RWPE2 (cell line): ENCODE measurements at regions not wholly inside any gene's neighbourhood (a gene's known extent, or its start where the extent isn't known, plus 50 kb on each side); places are given as distances from the start of the nearest gene placed in this dataset.
"Not testable (repeated sequence)": the region's sequence is repeated elsewhere in the genome, so short reads cannot be mapped to it uniquely, and the experiment has no call there.

ENCODE experiments used
- ATAC-seq: fragments of 200-7000 bp; cut with Tn5 transposase; 3 replicates; pipeline ENCODE4 v1.9.1; 2021; ENCODE audit warnings: low read depth
- DNase-seq: peaks from one replicate; pipeline ENCODE4 v3.0.0-alpha.2; 2020; ENCODE audit warnings: low spot score
- H3K27ac ChIP-seq: fragments of 450-650 bp; 2 replicates; pipeline ENCODE4 v1.5.1; 2017; ENCODE audit warnings: mild to moderate bottlenecking; ENCODE audit not compliant: poor library complexity, severe bottlenecking
- H3K27me3 ChIP-seq: fragments of 250-450 bp; sonication (Bioruptor Pico); 2 replicates; pipeline ENCODE4 v1.5.1; 2021; ENCODE audit warnings: mild to moderate bottlenecking, moderate library complexity; ENCODE audit not compliant: insufficient read depth, poor library complexity, severe bottlenecking
- H3K36me3 ChIP-seq: fragments of 250-450 bp; sonication (Bioruptor Pico); 2 replicates; pipeline ENCODE4 v1.5.1; 2020; ENCODE audit warnings: low read depth, mild to moderate bottlenecking, moderate library complexity
- H3K4me1 ChIP-seq: fragments of 250-450 bp; sonication (Bioruptor Pico); 2 replicates; pipeline ENCODE4 v1.5.1; 2021; ENCODE audit warnings: mild to moderate bottlenecking, moderate library complexity; ENCODE audit not compliant: insufficient read depth, poor library complexity, severe bottlenecking
- H3K4me3 ChIP-seq: fragments of 250-450 bp; sonication (Bioruptor Pico); 2 replicates; pipeline ENCODE4 v1.5.1; 2021; ENCODE audit warnings: mild to moderate bottlenecking, moderate library complexity; ENCODE audit not compliant: severe bottlenecking
- H3K9me3 ChIP-seq: fragments of 250-450 bp; sonication (Bioruptor Pico); 2 replicates; pipeline ENCODE4 v1.5.1; 2021; ENCODE audit warnings: mild to moderate bottlenecking, moderate library complexity; ENCODE audit not compliant: severe bottlenecking
- TF ChIP-seq, protein P1 (sequence below): fragments of 450-650 bp; IDR thresholded peaks from one replicate; pipeline ENCODE4 v1.5.1; 2017; ENCODE audit warnings: mild to moderate bottlenecking, moderate library complexity; ENCODE audit not compliant: poor library complexity, severe bottlenecking

GRCh38 chr2:224155896-224156295 is 116.8 kb upstream of the SERPINE2 start:
- peaks cover 7% of the 10 kb centered on the region for H3K4me1 ChIP-seq
- H3K4me3 ChIP-seq = no peak overlapping the region
- DNase-seq (no peak), ATAC-seq (no peak)
- no peaks in the 10 kb centered on the region for H3K36me3 ChIP-seq
- H3K9me3 ChIP-seq = no peaks in the 10 kb centered on the region
- H3K27me3 ChIP-seq = no peaks in the 10 kb centered on the region
- no peak overlapping the region for H3K27ac ChIP-seq
- TF ChIP-seq, protein P1, sequence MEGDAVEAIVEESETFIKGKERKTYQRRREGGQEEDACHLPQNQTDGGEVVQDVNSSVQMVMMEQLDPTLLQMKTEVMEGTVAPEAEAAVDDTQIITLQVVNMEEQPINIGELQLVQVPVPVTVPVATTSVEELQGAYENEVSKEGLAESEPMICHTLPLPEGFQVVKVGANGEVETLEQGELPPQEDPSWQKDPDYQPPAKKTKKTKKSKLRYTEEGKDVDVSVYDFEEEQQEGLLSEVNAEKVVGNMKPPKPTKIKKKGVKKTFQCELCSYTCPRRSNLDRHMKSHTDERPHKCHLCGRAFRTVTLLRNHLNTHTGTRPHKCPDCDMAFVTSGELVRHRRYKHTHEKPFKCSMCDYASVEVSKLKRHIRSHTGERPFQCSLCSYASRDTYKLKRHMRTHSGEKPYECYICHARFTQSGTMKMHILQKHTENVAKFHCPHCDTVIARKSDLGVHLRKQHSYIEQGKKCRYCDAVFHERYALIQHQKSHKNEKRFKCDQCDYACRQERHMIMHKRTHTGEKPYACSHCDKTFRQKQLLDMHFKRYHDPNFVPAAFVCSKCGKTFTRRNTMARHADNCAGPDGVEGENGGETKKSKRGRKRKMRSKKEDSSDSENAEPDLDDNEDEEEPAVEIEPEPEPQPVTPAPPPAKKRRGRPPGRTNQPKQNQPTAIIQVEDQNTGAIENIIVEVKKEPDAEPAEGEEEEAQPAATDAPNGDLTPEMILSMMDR = no peak

DNA sequence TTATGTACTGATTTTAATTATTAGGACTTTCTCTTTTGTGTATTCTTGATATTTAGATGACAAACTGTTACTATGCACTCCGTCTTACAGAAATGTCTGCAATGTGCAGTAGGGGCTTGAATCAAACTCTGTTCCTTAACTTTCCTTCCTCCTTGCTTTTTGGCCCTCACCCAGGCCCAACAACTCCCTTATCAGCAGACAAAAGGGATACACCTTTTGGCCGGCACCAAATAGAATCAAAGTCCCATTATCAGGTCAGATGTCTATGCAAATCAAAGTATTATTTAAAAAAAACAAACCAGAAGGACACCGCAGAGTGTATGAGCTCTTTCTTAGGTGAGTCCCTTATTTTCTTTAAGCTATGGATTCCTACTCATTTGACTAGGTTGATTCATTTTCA is 116.3 kb upstream of the SERPINE2 start:
- Histone ChIP-seq H3K36me3 (no peaks in the 10 kb centered on the region), H3K27ac (no peak overlapping the region), H3K27me3 (no peaks in the 10 kb centered on the region), H3K4me1 (peaks cover 9% of the 10 kb centered on the region), H3K9me3 (no peaks in the 10 kb centered on the region), H3K4me3 (no peak overlapping the region)
- ATAC-seq (no peak), DNase-seq (no peak)
- TF ChIP-seq, protein P1 = no peak

DNA sequence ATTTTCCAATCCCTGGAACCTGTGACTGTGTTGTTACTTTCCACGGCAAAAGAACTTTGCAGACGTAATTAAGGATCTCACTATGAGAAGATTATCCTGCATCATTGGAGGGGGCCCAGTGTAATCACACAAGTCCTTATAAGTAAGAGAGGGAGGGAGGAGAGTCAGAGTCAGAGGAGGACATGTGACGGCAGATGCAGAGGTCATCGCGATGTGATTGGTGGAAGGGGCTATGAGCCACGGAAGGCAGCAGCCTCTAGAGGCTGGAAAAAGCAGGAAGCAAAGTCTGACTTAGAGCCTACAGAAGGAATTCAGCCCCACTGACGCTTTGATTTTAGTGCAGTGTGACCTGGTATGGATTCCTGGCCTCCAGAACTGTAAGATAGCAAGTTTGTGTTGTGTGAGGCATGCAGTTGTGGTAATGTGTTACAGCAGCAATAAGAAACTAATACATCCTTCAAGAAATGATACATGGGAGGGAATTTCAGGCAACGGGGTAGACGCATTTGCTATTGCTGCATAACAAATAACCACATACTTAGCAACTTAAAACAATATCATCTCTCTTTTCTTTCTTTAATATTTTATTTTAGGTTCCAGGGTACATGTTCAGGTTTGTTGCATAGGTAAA is 112.7 kb upstream of the SERPINE2 start:
- no peaks in the 10 kb centered on the region for H3K36me3 ChIP-seq
- H3K4me3 ChIP-seq = no peak overlapping the region
- no peaks in the 10 kb centered on the region for H3K27me3 ChIP-seq
- H3K4me1 ChIP-seq = peaks cover 19% of the 10 kb centered on the region
- H3K27ac ChIP-seq = peak overlapping the region; percentile 26
- TF ChIP-seq, protein P1 = no peak
- no peak for DNase-seq
- no peak for ATAC-seq
- no peaks in the 10 kb centered on the region for H3K9me3 ChIP-seq

GRCh38 chr2:224151161-224151560 is 112.1 kb upstream of the SERPINE2 start:
- TF ChIP-seq, protein P1 = no peak
- Histone ChIP-seq H3K4me3 (no peak overlapping the region), H3K4me1 (peaks cover 25% of the 10 kb centered on the region), H3K27ac (peak overlapping the region; percentile 26), H3K36me3 (no peaks in the 10 kb centered on the region), H3K9me3 (no peaks in the 10 kb centered on the region), H3K27me3 (no peaks in the 10 kb centered on the region)
- DNase-seq = no peak
- peak; percentile 66 for ATAC-seq

DNA sequence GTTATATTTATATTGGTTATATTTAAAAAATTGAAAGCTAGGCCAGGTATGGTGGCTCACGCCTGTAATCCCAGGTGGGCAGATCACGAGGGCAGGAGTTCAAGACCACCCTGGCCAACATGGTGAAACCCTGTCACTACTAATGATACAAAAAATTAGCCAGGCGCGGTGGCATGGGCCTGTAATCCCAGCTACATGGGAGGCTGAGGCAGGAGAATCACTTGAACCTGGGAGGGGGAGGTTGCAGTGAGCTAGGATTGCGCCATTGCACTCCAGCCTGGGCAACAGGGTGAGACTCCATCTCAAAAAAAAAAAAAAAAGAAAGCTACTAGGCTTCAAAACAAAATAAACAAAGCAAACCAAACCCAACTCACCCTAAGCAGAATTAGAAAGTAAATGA is 109.0 kb upstream of the SERPINE2 start:
- H3K4me1 ChIP-seq = peaks cover 50% of the 10 kb centered on the region
- H3K27me3 ChIP-seq, H3K4me3 ChIP-seq, H3K36me3 ChIP-seq, H3K9me3 ChIP-seq, H3K27ac ChIP-seq, ATAC-seq, DNase-seq: not testable (repeated sequence)
